Ovary (tissue), 7 donors: ENCODE measurements at regions not wholly inside any gene's neighbourhood (a gene's known extent, or its start where the extent isn't known, plus 50 kb on each side); places are given as distances from the start of the nearest gene placed in this dataset.

Experiments
- DNase-seq, 5 donors: peaks; one replicate each; pipeline ENCODE4 v3.0.0-alpha.2; 2019 to 2020
- H3K27ac ChIP-seq, 2 donors: fragments of 200-600 bp; one replicate each; pipeline versions ENCODE4 v1.5.1 to v1.8.0; 2019 to 2022
- H3K27me3 ChIP-seq: fragments of 200-600 bp; one replicate; pipeline ENCODE4 v1.8.0; 2022
- H3K36me3 ChIP-seq: fragments of 200-600 bp; sonication (generic); one replicate; pipeline ENCODE4 v1.5.1; 2019
- H3K4me1 ChIP-seq: one replicate; pipeline ENCODE4 v1.8.1; 2013; ENCODE audit warnings: mild to moderate bottlenecking, moderate library complexity; ENCODE audit not compliant: insufficient read depth
- H3K4me3 ChIP-seq: fragments of 200-600 bp; sonication (generic); one replicate; pipeline ENCODE4 v1.5.1; 2017
- H3K9me3 ChIP-seq, 2 donors: fragments of 200-600 bp in 1 of 2; sonication (generic) in 1 of 2; one replicate each; pipeline versions ENCODE4 v1.5.1 to v1.8.1; 2013 to 2019; ENCODE audit warnings: mild to moderate bottlenecking in 1 of 2, moderate library complexity in 1 of 2
- EP300 ChIP-seq: sonication (generic); formaldehyde crosslinking; IDR thresholded peaks from one replicate; pipeline ENCODE4 v1.6.1; 2017; ENCODE audit warnings: antibody characterized with exemption
- POLR2A ChIP-seq: fragments of 450-650 bp; IDR thresholded peaks from one replicate; pipeline ENCODE4 v1.6.1; 2017; ENCODE audit warnings: antibody characterized with exemption, mild to moderate bottlenecking, moderate library complexity
- WGBS, 3 donors: extraction: QIAGEN DNeasy Blood & Tissue Kit in 1 of 3; methylation state at CpG; one replicate each; pipeline versions ENCODE4 v1.1.5 to v1.1.7; 2013 to 2017; 5-methylcytosine and 5-hydroxymethylcytosine counted together
- intact Hi-C, 4 donors: fragments of 100-400 bp; cut with DNase I; formaldehyde crosslinking; loops; one replicate each; pipeline versions ENCODE4 v1.11.0 to v1.15.1; 2022 to 2023
- TF ChIP-seq, protein P1 (sequence below), 3 donors: fragments of 450-650 bp in 2 of 3; fragments of 200-600 bp in 1 of 3; IDR thresholded peaks; one replicate each; pipeline versions ENCODE4 v1.5.1 to v1.8.0; 2016 to 2022; ENCODE audit warnings: antibody characterized with exemption in 3 of 3, mild to moderate bottlenecking in 1 of 3
- donor health status: DM: no; HTN: no; CAD: no; lungs with moderate emphysema.
- donor health status: DM: no; HTN: no; CAD: no.
- donor health status: Bipolar disorder and iron deficiency.
- donor health status: DM: no; HTN: no; CAD: no.
- donor health status: DM: yes; HTN: yes; CAD: no.

DNA sequence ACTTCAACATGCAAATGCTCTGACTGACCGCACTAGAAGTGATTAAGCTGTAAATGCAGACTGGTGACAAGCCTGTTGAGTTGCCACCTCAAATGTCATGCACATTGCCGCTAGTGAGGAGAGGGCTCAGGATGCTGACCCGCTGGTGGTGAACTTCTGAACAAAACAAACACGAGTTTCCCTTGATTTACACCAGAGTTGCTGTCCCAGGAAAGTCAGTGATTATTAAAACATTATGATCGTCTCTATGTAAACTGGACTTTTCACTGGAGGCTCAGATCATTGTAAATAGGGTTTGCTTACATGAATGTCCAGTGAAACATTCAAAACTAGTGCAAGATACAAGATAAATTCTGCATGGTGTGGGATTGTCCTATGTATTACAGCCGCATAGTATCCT lies 420.1 kb downstream of the PREX1 start:
- 69 to 81% (median 79%) methylated on average over 6 of the region's 6 CpGs for WGBS, 3 donors
- intact Hi-C loops: no loop called here
- Histone ChIP-seq H3K4me3 (no peak overlapping the region), H3K4me1 (no peaks in the 10 kb centered on the region), H3K36me3 (no peaks in the 10 kb centered on the region), H3K27me3 (no peaks in the 10 kb centered on the region), H3K9me3 (no peaks in the 10 kb centered on the region), H3K27ac (no peak overlapping the region)
- DNase-seq: no peak
- TF ChIP-seq, protein P1, sequence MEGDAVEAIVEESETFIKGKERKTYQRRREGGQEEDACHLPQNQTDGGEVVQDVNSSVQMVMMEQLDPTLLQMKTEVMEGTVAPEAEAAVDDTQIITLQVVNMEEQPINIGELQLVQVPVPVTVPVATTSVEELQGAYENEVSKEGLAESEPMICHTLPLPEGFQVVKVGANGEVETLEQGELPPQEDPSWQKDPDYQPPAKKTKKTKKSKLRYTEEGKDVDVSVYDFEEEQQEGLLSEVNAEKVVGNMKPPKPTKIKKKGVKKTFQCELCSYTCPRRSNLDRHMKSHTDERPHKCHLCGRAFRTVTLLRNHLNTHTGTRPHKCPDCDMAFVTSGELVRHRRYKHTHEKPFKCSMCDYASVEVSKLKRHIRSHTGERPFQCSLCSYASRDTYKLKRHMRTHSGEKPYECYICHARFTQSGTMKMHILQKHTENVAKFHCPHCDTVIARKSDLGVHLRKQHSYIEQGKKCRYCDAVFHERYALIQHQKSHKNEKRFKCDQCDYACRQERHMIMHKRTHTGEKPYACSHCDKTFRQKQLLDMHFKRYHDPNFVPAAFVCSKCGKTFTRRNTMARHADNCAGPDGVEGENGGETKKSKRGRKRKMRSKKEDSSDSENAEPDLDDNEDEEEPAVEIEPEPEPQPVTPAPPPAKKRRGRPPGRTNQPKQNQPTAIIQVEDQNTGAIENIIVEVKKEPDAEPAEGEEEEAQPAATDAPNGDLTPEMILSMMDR (IDR thresholded peaks at IDR 0.05): no peak
- no peak for TF ChIP-seq POLR2A

- H3K36me3 ChIP-seq: no peaks in the 10 kb centered on the region
- H3K27me3 ChIP-seq: no peaks in the 10 kb centered on the region
- WGBS, 3 donors: 71 to 81% (median 72%) methylated on average over 5 of the region's 5 CpGs
- no peak overlapping the region for H3K4me3 ChIP-seq
- DNase-seq: no peak
- H3K4me1 ChIP-seq: no peaks in the 10 kb centered on the region
- TF ChIP-seq EP300 (no peak), POLR2A (no peak)
- TF ChIP-seq, protein P1 (IDR thresholded peaks at IDR 0.05): no peak
- intact Hi-C loops: no loop called here
- H3K9me3 ChIP-seq: no peaks in the 10 kb centered on the region
- H3K27ac ChIP-seq: no peak overlapping the region
Observed at GRCh38 chr20:48406912-48407340, 420.9 kb downstream of the PREX1 start.

- intact Hi-C loops: no loop called here
- Histone ChIP-seq H3K27ac (no peak overlapping the region), H3K36me3 (no peaks in the 10 kb centered on the region), H3K4me1 (no peaks in the 10 kb centered on the region), H3K27me3 (no peaks in the 10 kb centered on the region), H3K9me3 (no peaks in the 10 kb centered on the region), H3K4me3 (no peak overlapping the region)
- 62 to 79% (median 75%) methylated on average over 4 of the region's 4 CpGs for WGBS, 3 donors
- TF ChIP-seq POLR2A (no peak), EP300 (no peak)
- TF ChIP-seq, protein P1 (IDR thresholded peaks at IDR 0.05): no peak
- no peak for DNase-seq
Observed at GRCh38 chr20:48406498-48406897, 421.3 kb downstream of the PREX1 start.

- Histone ChIP-seq H3K9me3 (no peaks in the 10 kb centered on the region), H3K36me3 (no peaks in the 10 kb centered on the region), H3K4me3 (no peak overlapping the region), H3K27me3 (no peaks in the 10 kb centered on the region), H3K27ac (no peak overlapping the region), H3K4me1 (no peaks in the 10 kb centered on the region)
- no peak for DNase-seq
- 47 to 61% (median 59%) methylated on average over 13 of the region's 13 CpGs for WGBS, 3 donors
- TF ChIP-seq, protein P1 (IDR thresholded peaks at IDR 0.05): no peak
- TF ChIP-seq POLR2A (no peak), EP300 (no peak)
- intact Hi-C loops: no loop called here
Observed at GRCh38 chr20:48405909-48406308, 421.9 kb downstream of the PREX1 start.

GRCh38 chr20:48404598-48404997 lies 423.2 kb downstream of the PREX1 start:
- WGBS, 3 donors: 85 to 92% (median 88%) methylated on average over 5 of the region's 5 CpGs
- no peak overlapping the region for H3K4me3 ChIP-seq
- H3K4me1 ChIP-seq: no peaks in the 10 kb centered on the region
- no peaks in the 10 kb centered on the region for H3K36me3 ChIP-seq
- DNase-seq: no peak
- intact Hi-C loops: no loop called here
- H3K27ac ChIP-seq: no peak overlapping the region
- H3K9me3 ChIP-seq: no peaks in the 10 kb centered on the region
- TF ChIP-seq POLR2A (no peak), EP300 (no peak)
- TF ChIP-seq, protein P1 (IDR thresholded peaks at IDR 0.05): no peak
- H3K27me3 ChIP-seq: no peaks in the 10 kb centered on the region
